ENCODE measurements at regions not wholly inside any gene's neighbourhood (a gene's known extent, or its start where the extent isn't known, plus 50 kb on each side); places are given as distances from the start of the nearest gene placed in this dataset.

- no peak for ATAC-seq
- no peaks in the 10 kb centered on the region for H4K20me1 ChIP-seq (ENCODE audit: insufficient read depth)
- intact Hi-C loops (cut with micrococcal nuclease), result no loop called here
- no peak overlapping the region for H3K4me3 ChIP-seq (replicated peaks in 1 of 2; ENCODE audit: low read depth in 1 of 2, low read length in 2 of 2)
- BruUV-seq (replicated peaks), result no TSS peak
- 0 out of 2 replicates have a peak, but pooled peaks cover 3% of the 10 kb centered on the region for H3K9me2 ChIP-seq (ENCODE audit: insufficient read depth)
- ChIA-PET RAD21 (ENCODE audit: low non-redundant PET in 1 of 2, low total read pairs in 2 of 2, uncharacterized antibody in 2 of 2, unreplicated experiment in 2 of 2) (no interaction called here), POLR2A (no interaction called here), CTCF (no interaction called here)
- TF ChIP-seq TCF7L2 (IDR thresholded peaks at IDR 0.05; ENCODE audit: borderline replicate concordance, extremely low read depth, insufficient read depth, insufficient read length) (no peak), EGR1 (IDR thresholded peaks at IDR 0.05; ENCODE audit: low read depth) (no peak), CTCF (IDR thresholded peaks at IDR 0.05 in 2 of 3, conservative IDR thresholded peaks at IDR 0.05 in 1 of 3; ENCODE audit: borderline replicate concordance in 1 of 3, insufficient read depth in 1 of 3, low read depth in 2 of 3, low read length in 2 of 3) (no peak)
- TF ChIP-seq, protein P1, sequence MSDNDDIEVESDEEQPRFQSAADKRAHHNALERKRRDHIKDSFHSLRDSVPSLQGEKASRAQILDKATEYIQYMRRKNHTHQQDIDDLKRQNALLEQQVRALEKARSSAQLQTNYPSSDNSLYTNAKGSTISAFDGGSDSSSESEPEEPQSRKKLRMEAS (IDR thresholded peaks at IDR 0.05), result no peak
- no peak for DNase-seq (ENCODE audit: low read depth, low spot score)
- H3K4me1 ChIP-seq (ENCODE audit: control insufficient read depth in 1 of 2, insufficient read depth in 2 of 2, low read length in 2 of 2), result no peaks in the 10 kb centered on the region
- H3K36me3 ChIP-seq (ENCODE audit: control insufficient read depth in 1 of 2, insufficient read depth in 2 of 2, low read length in 2 of 2), result no peaks in the 10 kb centered on the region
- H3K79me2 ChIP-seq (ENCODE audit: insufficient read depth, low read length), result no peaks in the 10 kb centered on the region
- H2AFZ ChIP-seq (ENCODE audit: low read depth, low read length, poor library complexity, severe bottlenecking), result no peak overlapping the region
- H3K9ac ChIP-seq (ENCODE audit: low read length), result no peak overlapping the region
- no peaks in the 10 kb centered on the region for H3K27me3 ChIP-seq (ENCODE audit: insufficient read depth, low read length)
- H3K4me2 ChIP-seq (ENCODE audit: low read length), result no peak overlapping the region
- H3K9me3 ChIP-seq (ENCODE audit: control insufficient read depth in 1 of 2, insufficient read depth in 1 of 2, low read depth in 1 of 2, low read length in 2 of 2), result no peaks in the 10 kb centered on the region; a peak in 1 of 4 replicates
- no peak overlapping the region for H3K27ac ChIP-seq (ENCODE audit: low read depth, low read length)
Observed at GRCh38 chr6:9507136-9507895, 907.6 kb downstream of the TFAP2A start.

GRCh38 chr6:9504191-9504590, 910.7 kb downstream of the TFAP2A start:
- CTCF ChIA-PET, result no interaction called here
- no peak overlapping the region for H3K4me2 ChIP-seq (ENCODE audit: low read length)
- no peaks in the 10 kb centered on the region for H4K20me1 ChIP-seq (ENCODE audit: insufficient read depth)
- no peak for ATAC-seq
- H3K79me2 ChIP-seq (ENCODE audit: insufficient read depth, low read length), result no peaks in the 10 kb centered on the region
- H3K27me3 ChIP-seq (ENCODE audit: insufficient read depth, low read length), result no peaks in the 10 kb centered on the region
- 0 out of 2 replicates have a peak, but pooled peaks cover 1% of the 10 kb centered on the region for H3K9me2 ChIP-seq (ENCODE audit: insufficient read depth)
- no TSS peak for BruUV-seq (replicated peaks)
- POLR2A ChIA-PET, result no interaction called here
- RAD21 ChIA-PET (ENCODE audit: low non-redundant PET in 1 of 2, low total read pairs in 2 of 2, uncharacterized antibody in 2 of 2, unreplicated experiment in 2 of 2), result no interaction called here
- no peaks in the 10 kb centered on the region; a peak in 1 of 4 replicates for H3K9me3 ChIP-seq (ENCODE audit: control insufficient read depth in 1 of 2, insufficient read depth in 1 of 2, low read depth in 1 of 2, low read length in 2 of 2)
- H2AFZ ChIP-seq (ENCODE audit: low read depth, low read length, poor library complexity, severe bottlenecking), result no peak overlapping the region
- no peaks in the 10 kb centered on the region for H3K36me3 ChIP-seq (ENCODE audit: control insufficient read depth in 1 of 2, insufficient read depth in 2 of 2, low read length in 2 of 2)
- H3K4me3 ChIP-seq (replicated peaks in 1 of 2; ENCODE audit: low read depth in 1 of 2, low read length in 2 of 2), result no peak overlapping the region
- no peak for TF ChIP-seq ELF1 (IDR thresholded peaks at IDR 0.05; ENCODE audit: borderline replicate concordance, low read depth)
- TF ChIP-seq SP1 (IDR thresholded peaks at IDR 0.05; ENCODE audit: low read depth), result no peak
- TF ChIP-seq SIN3A (IDR thresholded peaks at IDR 0.05; ENCODE audit: low read depth), result no peak
- TF ChIP-seq EZH2 (IDR thresholded peaks at IDR 0.05), result no peak
- no peak for TF ChIP-seq REST (IDR thresholded peaks at IDR 0.05; ENCODE audit: low read depth)
- no peak for TF ChIP-seq ZFX (IDR thresholded peaks at IDR 0.05)
- no peak for TF ChIP-seq CBX3 (IDR thresholded peaks at IDR 0.05; ENCODE audit: low read depth)
- no peak for TF ChIP-seq RAD21 (IDR thresholded peaks at IDR 0.05; ENCODE audit: low read depth)
- TF ChIP-seq CEBPB (IDR thresholded peaks at IDR 0.05; ENCODE audit: low read depth), result no peak
- TF ChIP-seq POLR2AphosphoS5 (IDR thresholded peaks at IDR 0.05; ENCODE audit: low read depth, low read length), result no peak
- no peak for TF ChIP-seq FOSL1 (IDR thresholded peaks at IDR 0.05; ENCODE audit: low read depth)
- TF ChIP-seq YY1 (IDR thresholded peaks at IDR 0.05; ENCODE audit: extremely low read depth, insufficient replicate concordance, low read depth, low read length), result no peak
- TF ChIP-seq JUND (IDR thresholded peaks at IDR 0.05), result no peak
- H3K9ac ChIP-seq (ENCODE audit: low read length), result no peak overlapping the region
- intact Hi-C loops (cut with micrococcal nuclease), result no loop called here
- H3K27ac ChIP-seq (ENCODE audit: low read depth, low read length), result no peak overlapping the region
- no peak for DNase-seq (ENCODE audit: low read depth, low spot score)
- no peaks in the 10 kb centered on the region for H3K4me1 ChIP-seq (ENCODE audit: control insufficient read depth in 1 of 2, insufficient read depth in 2 of 2, low read length in 2 of 2)
